ENCODE measurements at regions not wholly inside any gene's neighbourhood (a gene's known extent, or its start where the extent isn't known, plus 50 kb on each side); places are given as distances from the start of the nearest gene placed in this dataset.

DNA sequence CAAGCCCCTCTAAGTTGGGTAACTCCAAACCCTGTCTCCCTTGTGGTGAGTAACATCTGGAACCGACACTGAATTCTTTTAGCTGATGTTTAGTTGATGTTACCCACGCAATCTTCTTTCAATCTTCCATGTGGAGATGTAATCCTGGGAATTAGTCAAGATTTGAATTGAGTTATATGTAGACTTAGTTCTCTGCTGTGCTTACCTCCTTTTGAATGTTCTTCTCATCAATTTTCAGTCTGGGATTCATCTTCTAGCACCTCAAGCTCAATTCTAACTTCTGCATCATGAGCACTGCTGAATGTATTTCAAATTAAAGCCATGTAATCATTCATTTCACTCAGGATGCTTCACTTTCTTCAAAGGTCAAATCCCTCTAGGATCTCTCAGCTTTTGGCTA, 270.6 kb downstream of the FAM170A start:
- ChIA-PET POLR2A (no interaction called here), CTCF (no interaction called here)
- H3K4me3 ChIP-seq (ENCODE audit: control extremely low read depth in 1 of 5, extremely low read depth in 1 of 5, insufficient read depth in 1 of 5, low read depth in 2 of 5, low read length in 4 of 5): no peak overlapping the region

DNA sequence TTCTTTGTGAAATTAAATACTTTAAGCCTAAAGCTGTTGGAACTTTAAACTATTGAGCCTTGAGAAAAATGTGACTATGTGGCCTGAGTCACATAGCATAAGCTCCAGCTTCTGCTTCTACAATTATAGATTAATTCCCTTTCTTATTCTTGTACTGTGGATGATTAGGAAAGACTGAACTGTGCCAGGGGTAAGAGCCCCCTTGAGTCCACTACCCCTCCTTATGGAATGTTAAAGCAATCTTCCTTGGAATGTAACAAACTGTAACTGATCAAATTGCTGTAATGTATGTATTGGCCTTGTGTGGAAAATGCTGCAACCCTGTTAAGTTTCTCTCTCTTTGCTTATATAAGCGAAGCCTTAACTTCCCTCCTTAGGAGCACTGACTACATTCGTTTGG, 273.2 kb downstream of the FAM170A start:
- no peaks in the 10 kb centered on the region for H3K27me3 Mint-ChIP-seq
- no peak overlapping the region for H2AFZ ChIP-seq (ENCODE audit: insufficient read depth, low read depth, low read length, poor library complexity, severe bottlenecking)
- DNase-seq (no peak), ATAC-seq (ENCODE audit: low read depth) (no peak)
- no peak for TF ChIP-seq EZH2 (IDR thresholded peaks at IDR 0.05; ENCODE audit: borderline replicate concordance, insufficient read depth, low read depth, low read length, poor library complexity, severe bottlenecking)
- TF ChIP-seq, protein P1, sequence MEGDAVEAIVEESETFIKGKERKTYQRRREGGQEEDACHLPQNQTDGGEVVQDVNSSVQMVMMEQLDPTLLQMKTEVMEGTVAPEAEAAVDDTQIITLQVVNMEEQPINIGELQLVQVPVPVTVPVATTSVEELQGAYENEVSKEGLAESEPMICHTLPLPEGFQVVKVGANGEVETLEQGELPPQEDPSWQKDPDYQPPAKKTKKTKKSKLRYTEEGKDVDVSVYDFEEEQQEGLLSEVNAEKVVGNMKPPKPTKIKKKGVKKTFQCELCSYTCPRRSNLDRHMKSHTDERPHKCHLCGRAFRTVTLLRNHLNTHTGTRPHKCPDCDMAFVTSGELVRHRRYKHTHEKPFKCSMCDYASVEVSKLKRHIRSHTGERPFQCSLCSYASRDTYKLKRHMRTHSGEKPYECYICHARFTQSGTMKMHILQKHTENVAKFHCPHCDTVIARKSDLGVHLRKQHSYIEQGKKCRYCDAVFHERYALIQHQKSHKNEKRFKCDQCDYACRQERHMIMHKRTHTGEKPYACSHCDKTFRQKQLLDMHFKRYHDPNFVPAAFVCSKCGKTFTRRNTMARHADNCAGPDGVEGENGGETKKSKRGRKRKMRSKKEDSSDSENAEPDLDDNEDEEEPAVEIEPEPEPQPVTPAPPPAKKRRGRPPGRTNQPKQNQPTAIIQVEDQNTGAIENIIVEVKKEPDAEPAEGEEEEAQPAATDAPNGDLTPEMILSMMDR (IDR thresholded peaks at IDR 0.05): no peak
- H4K20me1 ChIP-seq (ENCODE audit: control insufficient read depth, insufficient read depth, low read length, poor library complexity, severe bottlenecking): no peaks in the 10 kb centered on the region
- no peak overlapping the region for H3K4me3 ChIP-seq (ENCODE audit: control extremely low read depth in 1 of 5, extremely low read depth in 1 of 5, insufficient read depth in 1 of 5, low read depth in 2 of 5, low read length in 4 of 5)
- no peaks in the 10 kb centered on the region for H3K79me2 ChIP-seq (ENCODE audit: control insufficient read depth, insufficient read depth, low read length)
- ChIA-PET CTCF (no interaction called here), POLR2A (no interaction called here)
- no peak overlapping the region for H3K27ac ChIP-seq (ENCODE audit: low read length in 2 of 2)
- no peaks in the 10 kb centered on the region for H3K4me1 ChIP-seq (ENCODE audit: control insufficient read depth in 2 of 2, insufficient read depth in 2 of 2, low read length in 2 of 2)
- H3K4me1 Mint-ChIP-seq: no peaks in the 10 kb centered on the region
- H3K9me3 Mint-ChIP-seq (ENCODE audit: insufficient read depth): peaks cover 2% of the 10 kb centered on the region
- no peak overlapping the region for H3K4me3 Mint-ChIP-seq
- no peaks in the 10 kb centered on the region for H3K9me3 ChIP-seq (ENCODE audit: control extremely low read depth in 1 of 3, control insufficient read depth in 2 of 3, insufficient read depth in 1 of 3, low read length in 2 of 3)
- H3K9ac ChIP-seq (ENCODE audit: low read length): no peak overlapping the region
- no peak overlapping the region for H3K4me2 ChIP-seq (replicated peaks; ENCODE audit: low read depth, low read length, poor library complexity, severe bottlenecking)
- no CpG with 5 or more reads among the region's 2 CpGs for WGBS (ENCODE audit: insufficient coverage)
- H3K27me3 ChIP-seq (replicated peaks in 1 of 4; ENCODE audit: control extremely low read depth in 1 of 4, control insufficient read depth in 3 of 4, insufficient read depth in 4 of 4, low read length in 3 of 4): no peaks in the 10 kb centered on the region
- no peaks in the 10 kb centered on the region for H3K36me3 ChIP-seq (replicated peaks in 1 of 2; ENCODE audit: control extremely low read depth in 1 of 2, control insufficient read depth in 1 of 2, extremely low read depth in 1 of 2, insufficient read depth in 2 of 2, low read length in 1 of 2)
- intact Hi-C loops (cut with micrococcal nuclease): no loop called here
- no peak overlapping the region for H3K27ac Mint-ChIP-seq

More for the DNA sequence above, 270.6 kb downstream of the FAM170A start:
- H3K9ac ChIP-seq (ENCODE audit: low read length): no peak overlapping the region
- no peaks in the 10 kb centered on the region for H3K79me2 ChIP-seq (ENCODE audit: control insufficient read depth, insufficient read depth, low read length)
- no peaks in the 10 kb centered on the region for H3K4me1 ChIP-seq (ENCODE audit: control insufficient read depth in 2 of 2, insufficient read depth in 2 of 2, low read length in 2 of 2)
- intact Hi-C loops (cut with micrococcal nuclease): no loop called here
- H3K4me2 ChIP-seq (replicated peaks; ENCODE audit: low read depth, low read length, poor library complexity, severe bottlenecking): no peak overlapping the region
- H3K4me1 Mint-ChIP-seq: no peaks in the 10 kb centered on the region
- ATAC-seq (ENCODE audit: low read depth) (no peak), DNase-seq (no peak)
- no peak overlapping the region for H3K27ac ChIP-seq (ENCODE audit: low read length in 2 of 2)
- 100% methylated on average over 1 of the region's 2 CpGs for WGBS (ENCODE audit: insufficient coverage)
- no peaks in the 10 kb centered on the region for H3K27me3 Mint-ChIP-seq
- H2AFZ ChIP-seq (ENCODE audit: insufficient read depth, low read depth, low read length, poor library complexity, severe bottlenecking): no peak overlapping the region
- H3K27me3 ChIP-seq (replicated peaks in 1 of 4; ENCODE audit: control extremely low read depth in 1 of 4, control insufficient read depth in 3 of 4, insufficient read depth in 4 of 4, low read length in 3 of 4): no peaks in the 10 kb centered on the region
- H3K9me3 Mint-ChIP-seq (ENCODE audit: insufficient read depth): no peaks in the 10 kb centered on the region
- TF ChIP-seq, protein P1 (IDR thresholded peaks at IDR 0.05): no peak
- no peak for TF ChIP-seq EZH2 (IDR thresholded peaks at IDR 0.05; ENCODE audit: borderline replicate concordance, insufficient read depth, low read depth, low read length, poor library complexity, severe bottlenecking)
- no peaks in the 10 kb centered on the region for H3K9me3 ChIP-seq (ENCODE audit: control extremely low read depth in 1 of 3, control insufficient read depth in 2 of 3, insufficient read depth in 1 of 3, low read length in 2 of 3)
- H4K20me1 ChIP-seq (ENCODE audit: control insufficient read depth, insufficient read depth, low read length, poor library complexity, severe bottlenecking): no peaks in the 10 kb centered on the region
- H3K36me3 ChIP-seq (replicated peaks in 1 of 2; ENCODE audit: control extremely low read depth in 1 of 2, control insufficient read depth in 1 of 2, extremely low read depth in 1 of 2, insufficient read depth in 2 of 2, low read length in 1 of 2): no peaks in the 10 kb centered on the region
- no peak overlapping the region for H3K4me3 Mint-ChIP-seq
- H3K27ac Mint-ChIP-seq: no peak overlapping the region

All from B cell (primary cell).